IPS DF 6.9 (cell line): ENCODE measurements at regions not wholly inside any gene's neighbourhood (a gene's known extent, or its start where the extent isn't known, plus 50 kb on each side); places are given as distances from the start of the nearest gene placed in this dataset.
A peak's percentile ranks its signal among the peaks of the same experiment; 100 is the strongest.
"Not testable (repeated sequence)": the region's sequence is repeated elsewhere in the genome, so short reads cannot be mapped to it uniquely, and the experiment has no call there.

Experiments used
- DNase-seq: peaks from one replicate; pipeline ENCODE4 v3.0.0-alpha.2; 2013; ENCODE audit warnings: low read depth, low spot score
- H3K27ac ChIP-seq: one replicate; pipeline ENCODE4 v1.5.1; 2013; ENCODE audit warnings: low read length, control low read depth
- H3K27me3 ChIP-seq: 2 replicates; pipeline ENCODE4 v1.6.1; 2013; ENCODE audit warnings: mild to moderate bottlenecking, low read length; ENCODE audit not compliant: control insufficient read depth, insufficient read depth
- H3K36me3 ChIP-seq: 2 replicates; pipeline ENCODE4 v1.6.1; 2013; ENCODE audit warnings: low read length; ENCODE audit not compliant: control insufficient read depth, insufficient read depth
- H3K4me1 ChIP-seq: 2 replicates; pipeline ENCODE4 v1.6.1; 2013; ENCODE audit warnings: low read length; ENCODE audit not compliant: control insufficient read depth, insufficient read depth
- H3K4me3 ChIP-seq: 2 replicates; pipeline ENCODE4 v1.5.1; 2013; ENCODE audit warnings: mild to moderate bottlenecking, low read length
- H3K9me3 ChIP-seq: 2 replicates; pipeline ENCODE4 v1.6.1; 2013; ENCODE audit warnings: low read length, inconsistent platforms; ENCODE audit not compliant: control insufficient read depth, insufficient read depth
- WGBS: extraction: QIAGEN DNeasy Blood & Tissue Kit; methylation state at CpG from one replicate; pipeline ENCODE4 v1.1.7; 2013; ENCODE audit warnings: mixed read lengths, missing lambda C conversion rate; ENCODE audit not compliant: insufficient read length, insufficient coverage; 5-methylcytosine and 5-hydroxymethylcytosine counted together

- WGBS, result no CpG with 5 or more reads among the region's 30 CpGs
- H3K4me1 ChIP-seq, result not testable (repeated sequence)
These were observed 112.6 kb downstream of the CRLF3 start for GRCh38 chr17:30711626-30712507.

GRCh38 chr17:30711176-30711575 is 113.3 kb downstream of the CRLF3 start:
- WGBS, result no CpG with 5 or more reads among the region's 8 CpGs
- H3K4me3 ChIP-seq, result peak overlapping the region; percentile 65; the same call in 1 of the 2 replicates

More at GRCh38 chr17:30711626-30712507, 112.6 kb downstream of the CRLF3 start:
- not testable (repeated sequence) for H3K4me3 ChIP-seq, H3K27ac ChIP-seq, H3K27me3 ChIP-seq, H3K36me3 ChIP-seq, H3K9me3 ChIP-seq, DNase-seq

GRCh38 chr17:30710276-30711088 is 114.0 kb downstream of the CRLF3 start:
- peak overlapping the region; percentile 65 for H3K4me3 ChIP-seq
- not testable (repeated sequence) for H3K27me3 ChIP-seq, H3K36me3 ChIP-seq, DNase-seq, H3K27ac ChIP-seq, H3K4me1 ChIP-seq, H3K9me3 ChIP-seq
- no CpG with 5 or more reads among the region's 31 CpGs for whole genome bisulfite sequencing

More at GRCh38 chr17:30711176-30711575, 113.3 kb downstream of the CRLF3 start:
- not testable (repeated sequence) for H3K27ac ChIP-seq, H3K27me3 ChIP-seq, H3K4me1 ChIP-seq, DNase-seq, H3K36me3 ChIP-seq, H3K9me3 ChIP-seq

- not testable (repeated sequence) for H3K9me3 ChIP-seq, H3K27me3 ChIP-seq, DNase-seq, H3K27ac ChIP-seq, H3K4me1 ChIP-seq, H3K36me3 ChIP-seq
- H3K4me3 ChIP-seq, result peak overlapping the region; percentile 65; the same call in 1 of the 2 replicates
- WGBS, result no CpG with 5 or more reads among the region's 81 CpGs
These were observed 114.8 kb downstream of the CRLF3 start for GRCh38 chr17:30709561-30710275.

- not testable (repeated sequence) for H3K36me3 ChIP-seq, DNase-seq, H3K27me3 ChIP-seq, H3K4me1 ChIP-seq, H3K27ac ChIP-seq, H3K9me3 ChIP-seq
- no CpG with 5 or more reads among the region's 64 CpGs for WGBS
- H3K4me3 ChIP-seq, result peak overlapping the region; percentile 65; the same call in 1 of the 2 replicates
These were observed 115.4 kb downstream of the CRLF3 start for GRCh38 chr17:30709096-30709495.

- H3K9me3 ChIP-seq, H3K27me3 ChIP-seq, H3K36me3 ChIP-seq, H3K27ac ChIP-seq, DNase-seq, H3K4me1 ChIP-seq: not testable (repeated sequence)
- WGBS, result no CpG with 5 or more reads among the region's 75 CpGs
- peak overlapping the region; percentile 65; the same call in 1 of the 2 replicates for H3K4me3 ChIP-seq
These were observed 116.0 kb downstream of the CRLF3 start for GRCh38 chr17:30708241-30709078.

- DNase-seq, H3K9me3 ChIP-seq, H3K27me3 ChIP-seq, H3K36me3 ChIP-seq, H3K4me1 ChIP-seq, H3K27ac ChIP-seq: not testable (repeated sequence)
- no CpG with 5 or more reads among the region's 18 CpGs for WGBS
- H3K4me3 ChIP-seq, result peak overlapping the region; percentile 65; the same call in 1 of the 2 replicates
These were observed 116.7 kb downstream of the CRLF3 start for GRCh38 chr17:30707724-30708240.

GRCh38 chr17:30706461-30707335 is 117.8 kb downstream of the CRLF3 start:
- not testable (repeated sequence) for H3K27me3 ChIP-seq, H3K4me1 ChIP-seq, H3K9me3 ChIP-seq, H3K27ac ChIP-seq, H3K4me3 ChIP-seq, H3K36me3 ChIP-seq, DNase-seq
- no CpG with 5 or more reads among the region's 11 CpGs for WGBS

- H3K9me3 ChIP-seq, H3K4me1 ChIP-seq, DNase-seq, H3K27me3 ChIP-seq, H3K27ac ChIP-seq, H3K36me3 ChIP-seq, H3K4me3 ChIP-seq: not testable (repeated sequence)
- WGBS, result no CpG with 5 or more reads among the region's 41 CpGs
These were observed 118.5 kb downstream of the CRLF3 start for GRCh38 chr17:30706004-30706403.
